Liver (tissue), 8 donors: ENCODE measurements at regions not wholly inside any gene's neighbourhood (a gene's known extent, or its start where the extent isn't known, plus 50 kb on each side); places are given as distances from the start of the nearest gene placed in this dataset.

ENCODE experiments used
- DNase-seq: peaks from one replicate; pipeline ENCODE4 v3.0.0-alpha.2; 2017; ENCODE audit warnings: low spot score
- H3K27ac ChIP-seq, 2 donors: one replicate each; pipeline ENCODE4 v1.7.0; 2013; ENCODE audit warnings: inconsistent platforms in 2 of 2, low read length in 2 of 2, control low read depth in 1 of 2, low read depth in 1 of 2, mild to moderate bottlenecking in 1 of 2
- H3K27me3 ChIP-seq, 4 donors: one replicate each; pipeline versions ENCODE4 v1.6.1 to v1.7.0; 2013; ENCODE audit warnings: low read length in 3 of 4, inconsistent platforms in 1 of 4, mild to moderate bottlenecking in 1 of 4, moderate library complexity in 1 of 4; ENCODE audit not compliant: control insufficient read depth in 4 of 4, insufficient read depth in 4 of 4
- H3K36me3 ChIP-seq, 4 donors: one replicate each; pipeline versions ENCODE4 v1.6.1 to v1.7.0; 2013; ENCODE audit warnings: low read length in 3 of 4, mild to moderate bottlenecking in 3 of 4, low read depth in 1 of 4, moderate library complexity in 1 of 4; ENCODE audit not compliant: control insufficient read depth in 4 of 4, insufficient read depth in 3 of 4
- H3K4me1 ChIP-seq, 4 donors: one replicate each; pipeline versions ENCODE4 v1.6.1 to v1.7.0; 2013; ENCODE audit warnings: low read length in 3 of 4, mild to moderate bottlenecking in 3 of 4, moderate library complexity in 1 of 4; ENCODE audit not compliant: control insufficient read depth in 4 of 4, insufficient read depth in 4 of 4
- H3K4me3 ChIP-seq, 3 donors: one replicate each; pipeline versions ENCODE4 v1.6.1 to v1.7.0; 2013; ENCODE audit warnings: low read length in 3 of 3, control low read depth in 1 of 3, low read depth in 1 of 3, mild to moderate bottlenecking in 1 of 3
- H3K9ac ChIP-seq, 2 donors: one replicate each; pipeline ENCODE4 v1.7.0; 2013; ENCODE audit warnings: low read length in 2 of 2, mild to moderate bottlenecking in 2 of 2, moderate library complexity in 2 of 2, control low read depth in 1 of 2, low read depth in 1 of 2
- H3K9me3 ChIP-seq, 4 donors: one replicate each; pipeline versions ENCODE4 v1.6.1 to v1.7.0; 2013; ENCODE audit warnings: low read length in 3 of 4; ENCODE audit not compliant: control insufficient read depth in 4 of 4
- ATF3 ChIP-seq: IDR thresholded peaks from 2 replicates; pipeline ENCODE4 v1.6.1; 2016; ENCODE audit warnings: antibody characterized with exemption
- CTCF ChIP-seq: fragments of 150-350 bp; IDR thresholded peaks from 2 replicates; pipeline ENCODE4 v1.5.1; 2017; ENCODE audit warnings: improper control_type of control experiment, low read depth, low read length; ENCODE audit not compliant: missing input control
- EGR1 ChIP-seq, 2 donors: IDR thresholded peaks; 2 replicates each; pipeline ENCODE4 v1.6.1; 2016 to 2018; ENCODE audit warnings: antibody characterized with exemption in 2 of 2, low read depth in 2 of 2
- FOXA1 ChIP-seq: IDR thresholded peaks from 2 replicates; pipeline ENCODE4 v1.6.1; 2016; ENCODE audit warnings: antibody characterized with exemption
- FOXA2 ChIP-seq: IDR thresholded peaks from 2 replicates; pipeline ENCODE4 v1.6.1; 2016; ENCODE audit warnings: antibody characterized with exemption
- GABPA ChIP-seq, 2 donors: IDR thresholded peaks in 1 of 2; conservative IDR thresholded peaks in 1 of 2; 2 replicates each; pipeline ENCODE4 v1.6.1; 2016; ENCODE audit warnings: antibody characterized with exemption in 2 of 2, mild to moderate bottlenecking in 1 of 2, moderate library complexity in 1 of 2
- HNF4A ChIP-seq, 2 donors: conservative IDR thresholded peaks; 2 replicates each; pipeline ENCODE4 v1.6.1; 2016; ENCODE audit warnings: antibody characterized with exemption in 2 of 2, mild to moderate bottlenecking in 2 of 2
- HNF4G ChIP-seq: IDR thresholded peaks from 2 replicates; pipeline ENCODE4 v1.6.1; 2016; ENCODE audit warnings: antibody characterized with exemption
- JUND ChIP-seq, 2 donors: IDR thresholded peaks; 2 replicates each; pipeline ENCODE4 v1.6.1; 2016; ENCODE audit warnings: antibody characterized with exemption in 2 of 2
- MAX ChIP-seq: IDR thresholded peaks from 2 replicates; pipeline ENCODE4 v1.6.1; 2016; ENCODE audit warnings: antibody characterized with exemption
- NR2F2 ChIP-seq: IDR thresholded peaks from 2 replicates; pipeline ENCODE4 v1.6.1; 2016; ENCODE audit warnings: antibody characterized with exemption
- RAD21 ChIP-seq, 2 donors: IDR thresholded peaks; 2 replicates each; pipeline ENCODE4 v1.6.1; 2016; ENCODE audit warnings: antibody characterized with exemption in 2 of 2, mild to moderate bottlenecking in 2 of 2
- REST ChIP-seq: IDR thresholded peaks from 2 replicates; pipeline ENCODE4 v1.6.1; 2016; ENCODE audit warnings: antibody characterized with exemption, mild to moderate bottlenecking
- RXRA ChIP-seq, 2 donors: IDR thresholded peaks; 2 replicates each; pipeline ENCODE4 v1.6.1; 2017 to 2018; ENCODE audit warnings: antibody characterized with exemption in 2 of 2, mild to moderate bottlenecking in 1 of 2
- SP1 ChIP-seq: IDR thresholded peaks from 2 replicates; pipeline ENCODE4 v1.6.1; 2018; ENCODE audit warnings: antibody characterized with exemption, mild to moderate bottlenecking
- TAF1 ChIP-seq: conservative IDR thresholded peaks from 2 replicates; pipeline ENCODE4 v1.6.1; 2016; ENCODE audit warnings: antibody characterized with exemption, mild to moderate bottlenecking
- YY1 ChIP-seq: IDR thresholded peaks from 2 replicates; pipeline ENCODE4 v1.6.1; 2016; ENCODE audit warnings: antibody characterized with exemption, mild to moderate bottlenecking
- ZBTB33 ChIP-seq: IDR thresholded peaks from 2 replicates; pipeline ENCODE4 v1.6.1; 2016; ENCODE audit warnings: antibody characterized with exemption
- WGBS: extraction: QIAGEN DNeasy Blood & Tissue Kit; methylation state at CpG from one replicate; pipeline ENCODE4 v1.1.7; 2013; 5-methylcytosine and 5-hydroxymethylcytosine counted together
- donor health status: healthy.
- donor health status: healthy.
- donor health status: healthy.
- donor health status: healthy.
- donor health status: healthy.

GRCh38 chr18:78106946-78107345 lies 857.3 kb downstream of the GALR1 start:
- H3K4me3 ChIP-seq = no peak overlapping the region
- DNase-seq = no peak
- H3K27ac ChIP-seq = no peak overlapping the region
- no peaks in the 10 kb centered on the region for H3K4me1 ChIP-seq
- H3K9ac ChIP-seq = no peak overlapping the region
- peaks cover 0 to 4% (median 2%) of the 10 kb centered on the region in 4 donors for H3K9me3 ChIP-seq
- no peak for TF ChIP-seq YY1
- TF ChIP-seq EGR1 (IDR thresholded peaks at IDR 0.05; ENCODE audit: low read depth in 2 of 2) = no peak
- TF ChIP-seq SP1 = no peak
- TF ChIP-seq FOXA1 = no peak
- no peak for TF ChIP-seq CTCF
- TF ChIP-seq FOXA2 = no peak
- no peak for TF ChIP-seq RAD21 (IDR thresholded peaks at IDR 0.05)
- TF ChIP-seq HNF4G = no peak
- TF ChIP-seq REST = no peak
- TF ChIP-seq JUND (IDR thresholded peaks at IDR 0.05) = no peak
- no peak for TF ChIP-seq GABPA (IDR thresholded peaks at IDR 0.05 in 1 of 2, conservative IDR thresholded peaks at IDR 0.05 in 1 of 2)
- TF ChIP-seq TAF1 = no peak
- no peak for TF ChIP-seq HNF4A (conservative IDR thresholded peaks at IDR 0.05)
- TF ChIP-seq NR2F2 = no peak
- TF ChIP-seq MAX = no peak
- TF ChIP-seq RXRA (IDR thresholded peaks at IDR 0.05) = no peak
- no peak for TF ChIP-seq ATF3
- no peak for TF ChIP-seq ZBTB33
- no peaks in the 10 kb centered on the region for H3K36me3 ChIP-seq
- 92% methylated on average over 15 of the region's 15 CpGs for WGBS
- no peaks in the 10 kb centered on the region for H3K27me3 ChIP-seq
